Nephron progenitor cell (in vitro differentiated cells): ENCODE measurements at regions not wholly inside any gene's neighbourhood (a gene's known extent, or its start where the extent isn't known, plus 50 kb on each side); places are given as distances from the start of the nearest gene placed in this dataset.

Experiments used
- DNase-seq: peaks from one replicate; pipeline ENCODE4 v3.0.0; 2021
- H3K27ac Mint-ChIP-seq: 2 replicates; pipeline ENCODE4 v1.8.0; 2021; ENCODE audit warnings: mild to moderate bottlenecking, moderate library complexity, mixed read lengths
- H3K27me3 Mint-ChIP-seq: 2 replicates; pipeline ENCODE4 v1.8.0; 2021; ENCODE audit warnings: mild to moderate bottlenecking, low read depth, mixed read lengths; ENCODE audit not compliant: poor library complexity
- H3K36me3 Mint-ChIP-seq: 2 replicates; pipeline ENCODE4 v1.8.0; 2021; ENCODE audit warnings: low read depth, mixed read lengths
- H3K4me1 Mint-ChIP-seq: 2 replicates; pipeline ENCODE4 v1.8.0; 2021; ENCODE audit warnings: mixed read lengths
- H3K4me3 Mint-ChIP-seq: 2 replicates; pipeline ENCODE4 v1.8.0; 2021; ENCODE audit warnings: mild to moderate bottlenecking, moderate library complexity, mixed read lengths
- H3K9me3 Mint-ChIP-seq: 2 replicates; pipeline ENCODE4 v1.8.0; 2021; ENCODE audit warnings: mild to moderate bottlenecking, moderate library complexity, mixed read lengths
- CTCF ChIP-seq: fragments of 200-600 bp; sonication (generic); IDR thresholded peaks from 2 replicates; pipeline ENCODE4 v1.5.0; 2021; ENCODE audit warnings: antibody characterized with exemption

- Mint-ChIP-seq H3K27me3 (no peaks in the 10 kb centered on the region), H3K4me3 (no peak overlapping the region), H3K4me1 (peaks cover 6% of the 10 kb centered on the region), H3K27ac (no peak overlapping the region), H3K36me3 (peaks cover 15% of the 10 kb centered on the region), H3K9me3 (peaks cover 35% of the 10 kb centered on the region)
- no peak for TF ChIP-seq CTCF
- no peak for DNase-seq
Measured at GRCh38 chr13:58239774-58240268, 608.3 kb downstream of the PCDH17 start.

GRCh38 chr13:58247080-58247479 is 615.5 kb downstream of the PCDH17 start:
- no peak overlapping the region for H3K27ac Mint-ChIP-seq
- no peaks in the 10 kb centered on the region for H3K4me1 Mint-ChIP-seq
- H3K36me3 Mint-ChIP-seq: peaks cover 17% of the 10 kb centered on the region
- no peak overlapping the region for H3K4me3 Mint-ChIP-seq
- no peak for DNase-seq
- peaks cover 34% of the 10 kb centered on the region for H3K9me3 Mint-ChIP-seq
- no peaks in the 10 kb centered on the region for H3K27me3 Mint-ChIP-seq
- no peak for TF ChIP-seq CTCF

DNA sequence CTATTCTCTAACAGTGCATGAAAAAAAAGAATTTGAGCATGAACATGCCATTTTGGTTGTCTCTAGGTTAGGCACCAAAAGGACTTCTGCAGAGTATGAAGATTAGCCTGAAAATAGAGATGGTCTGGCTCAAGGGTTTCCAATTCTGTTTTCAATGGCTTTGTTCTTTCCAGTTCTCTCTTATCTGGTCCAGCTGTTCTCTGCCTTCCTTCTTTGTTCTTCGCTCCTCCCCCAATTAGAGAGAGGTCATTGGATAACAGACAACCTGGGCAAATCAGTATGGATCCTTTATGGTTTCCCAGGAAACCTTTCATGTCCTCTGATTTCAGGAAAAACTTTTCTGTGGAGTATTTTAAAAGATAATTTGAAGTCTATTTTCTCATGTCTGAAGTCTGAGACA is 623.4 kb downstream of the PCDH17 start:
- no peak for DNase-seq
- Mint-ChIP-seq H3K27ac (peak overlapping the region; percentile 40), H3K36me3 (peaks cover 20% of the 10 kb centered on the region), H3K27me3 (no peaks in the 10 kb centered on the region), H3K4me1 (peaks cover 44% of the 10 kb centered on the region), H3K9me3 (peaks cover 34% of the 10 kb centered on the region), H3K4me3 (no peak overlapping the region)
- TF ChIP-seq CTCF: no peak

- H3K4me3 Mint-ChIP-seq: no peak overlapping the region
- no peak overlapping the region for H3K27ac Mint-ChIP-seq
- no peak for DNase-seq
- no peak for TF ChIP-seq CTCF
- H3K36me3 Mint-ChIP-seq: peaks cover 9% of the 10 kb centered on the region
- no peaks in the 10 kb centered on the region for H3K27me3 Mint-ChIP-seq
- H3K9me3 Mint-ChIP-seq: peaks cover 11% of the 10 kb centered on the region
- peaks cover 28% of the 10 kb centered on the region for H3K4me1 Mint-ChIP-seq
Measured at GRCh38 chr13:58266271-58266670, 634.7 kb downstream of the PCDH17 start.

DNA sequence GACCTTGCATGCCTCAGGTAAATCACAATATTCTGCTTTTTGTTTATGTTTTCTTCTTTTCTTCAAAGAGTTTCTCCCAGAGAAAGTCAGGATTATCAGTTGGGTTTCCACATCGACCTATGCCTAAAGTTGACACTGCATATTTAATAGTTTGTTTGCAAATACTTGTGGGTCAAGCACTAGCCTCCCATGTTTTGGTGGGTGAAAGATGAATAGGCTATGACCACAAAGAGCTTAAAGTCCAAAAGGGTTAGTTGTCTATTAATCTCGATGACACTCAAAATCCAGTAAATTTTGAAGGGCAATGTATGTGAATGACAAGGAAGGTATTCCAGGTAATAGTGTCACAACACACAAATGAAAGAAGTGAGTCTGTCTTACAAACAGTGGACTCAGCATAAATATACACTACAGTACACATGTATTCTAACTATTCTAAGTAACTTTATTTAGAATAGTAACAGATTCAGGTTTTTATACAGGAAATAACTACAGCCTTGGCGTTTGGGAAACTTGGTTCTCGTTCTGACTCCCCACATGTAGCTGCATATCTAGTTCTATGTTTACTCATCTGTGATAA is 667.1 kb downstream of the PCDH17 start:
- peaks cover 9% of the 10 kb centered on the region for H3K4me1 Mint-ChIP-seq
- H3K4me3 Mint-ChIP-seq: no peak overlapping the region
- H3K27me3 Mint-ChIP-seq: no peaks in the 10 kb centered on the region
- no peak for DNase-seq
- no peak for TF ChIP-seq CTCF
- H3K27ac Mint-ChIP-seq: no peak overlapping the region
- H3K36me3 Mint-ChIP-seq: no peaks in the 10 kb centered on the region
- no peaks in the 10 kb centered on the region for H3K9me3 Mint-ChIP-seq

GRCh38 chr13:58300224-58300623 is 668.7 kb downstream of the PCDH17 start:
- no peak for DNase-seq
- Mint-ChIP-seq H3K9me3 (no peaks in the 10 kb centered on the region), H3K27me3 (no peaks in the 10 kb centered on the region), H3K27ac (no peak overlapping the region), H3K4me1 (peaks cover 9% of the 10 kb centered on the region), H3K36me3 (no peaks in the 10 kb centered on the region), H3K4me3 (no peak overlapping the region)
- TF ChIP-seq CTCF: no peak
